NT2/D1 (cell line): ENCODE measurements at regions not wholly inside any gene's neighbourhood (a gene's known extent, or its start where the extent isn't known, plus 50 kb on each side); places are given as distances from the start of the nearest gene placed in this dataset.

Experiments
- SUZ12 ChIP-seq: IDR thresholded peaks from 2 replicates; pipeline ENCODE4 v1.6.1; 2011; ENCODE audit not compliant: insufficient read length, insufficient read depth; ENCODE audit errors: extremely low read depth
- YY1 ChIP-seq: IDR thresholded peaks from 2 replicates; pipeline ENCODE4 v1.6.1; 2011; ENCODE audit not compliant: insufficient read length, insufficient read depth
- ZNF274 ChIP-seq: IDR thresholded peaks from 2 replicates; pipeline ENCODE4 v1.6.1; 2011; ENCODE audit warnings: mild to moderate bottlenecking, low read depth, low read length

- TF ChIP-seq YY1 (no peak), ZNF274 (no peak), SUZ12 (no peak)
Observed at GRCh38 chr16:8146256-8147012, 443.9 kb downstream of the TMEM114 start.
